KMS-11 (cell line): ENCODE measurements at regions not wholly inside any gene's neighbourhood (a gene's known extent, or its start where the extent isn't known, plus 50 kb on each side); places are given as distances from the start of the nearest gene placed in this dataset.
A peak's percentile ranks its signal among the peaks of the same experiment; 100 is the strongest.

ENCODE experiments used
- H2AFZ ChIP-seq: fragments of 200-600 bp; sonication (generic); 2 replicates; pipeline ENCODE4 v1.6.1; 2016; ENCODE audit warnings: antibody characterized with exemption, mixed run types, low read depth
- H3K27ac ChIP-seq: fragments of 200-600 bp; sonication (generic); 2 replicates; pipeline ENCODE4 v1.6.1; 2016; ENCODE audit warnings: mild to moderate bottlenecking, mixed run types
- H3K27me3 ChIP-seq: fragments of 200-600 bp; sonication (generic); 2 replicates; pipeline ENCODE4 v1.6.1; 2017; ENCODE audit warnings: mild to moderate bottlenecking, low read depth, mixed run types, moderate library complexity; ENCODE audit not compliant: insufficient read depth
- H3K36me3 ChIP-seq: fragments of 200-600 bp; sonication (generic); 2 replicates; pipeline ENCODE4 v1.6.1; 2017; ENCODE audit warnings: mild to moderate bottlenecking, mixed run types; ENCODE audit not compliant: insufficient read depth
- H3K4me1 ChIP-seq: fragments of 200-600 bp; sonication (generic); 2 replicates; pipeline ENCODE4 v1.6.1; 2016; ENCODE audit warnings: mild to moderate bottlenecking, low read depth, mixed run types; ENCODE audit not compliant: poor library complexity, severe bottlenecking
- H3K4me2 ChIP-seq: fragments of 200-600 bp; sonication (generic); 2 replicates; pipeline ENCODE4 v1.7.0; 2016; ENCODE audit warnings: mild to moderate bottlenecking, mixed run types
- H3K4me3 ChIP-seq: fragments of 200-600 bp; sonication (generic); IDR thresholded peaks from 2 replicates; pipeline ENCODE4 v1.6.1; 2017; ENCODE audit warnings: low read depth, low read length, mixed read lengths; ENCODE audit not compliant: insufficient read depth
- H3K79me2 ChIP-seq: fragments of 200-600 bp; sonication (generic); 2 replicates; pipeline ENCODE4 v1.6.1; 2016; ENCODE audit warnings: low read depth, mixed run types; ENCODE audit not compliant: insufficient read depth
- H3K9ac ChIP-seq: fragments of 200-600 bp; sonication (generic); 2 replicates; pipeline ENCODE4 v1.6.1; 2016; ENCODE audit warnings: mild to moderate bottlenecking, mixed run types
- H4K20me1 ChIP-seq: fragments of 200-600 bp; sonication (generic); 2 replicates; pipeline ENCODE4 v1.6.1; 2016; ENCODE audit warnings: mild to moderate bottlenecking, mixed run types; ENCODE audit not compliant: insufficient read depth
- TF ChIP-seq, protein P1 (sequence below): fragments of 200-600 bp; sonication (generic); conservative IDR thresholded peaks from 2 replicates; pipeline ENCODE4 v1.6.1; 2017; ENCODE audit warnings: low read depth, mild to moderate bottlenecking, antibody characterized with exemption, low read length, moderate library complexity, mixed read lengths

DNA sequence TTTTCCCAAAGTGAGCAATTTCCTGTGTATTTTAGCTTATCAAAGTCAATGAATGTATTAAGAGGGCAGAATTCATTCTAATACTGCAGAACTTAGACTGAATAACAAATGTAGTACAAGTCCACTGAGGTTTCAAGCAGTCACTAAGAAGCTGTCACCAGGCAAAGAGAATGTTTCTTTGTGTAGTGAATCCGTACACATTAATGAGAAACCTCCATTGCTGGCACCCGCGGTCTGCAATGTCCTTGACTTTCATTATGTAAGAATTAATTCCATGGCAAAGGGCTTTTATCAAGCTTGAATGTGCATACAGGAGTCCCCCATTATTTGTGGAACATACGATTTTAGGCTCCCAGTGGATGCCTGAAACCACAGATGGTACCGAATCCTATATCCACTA is 719.5 kb upstream of the TMPRSS15 start:
- no peak overlapping the region for H3K9ac ChIP-seq
- no peaks in the 10 kb centered on the region; the same call in 1 of the 2 replicates for H4K20me1 ChIP-seq
- H3K4me3 ChIP-seq = no peak overlapping the region
- H3K36me3 ChIP-seq = no peaks in the 10 kb centered on the region
- TF ChIP-seq, protein P1, sequence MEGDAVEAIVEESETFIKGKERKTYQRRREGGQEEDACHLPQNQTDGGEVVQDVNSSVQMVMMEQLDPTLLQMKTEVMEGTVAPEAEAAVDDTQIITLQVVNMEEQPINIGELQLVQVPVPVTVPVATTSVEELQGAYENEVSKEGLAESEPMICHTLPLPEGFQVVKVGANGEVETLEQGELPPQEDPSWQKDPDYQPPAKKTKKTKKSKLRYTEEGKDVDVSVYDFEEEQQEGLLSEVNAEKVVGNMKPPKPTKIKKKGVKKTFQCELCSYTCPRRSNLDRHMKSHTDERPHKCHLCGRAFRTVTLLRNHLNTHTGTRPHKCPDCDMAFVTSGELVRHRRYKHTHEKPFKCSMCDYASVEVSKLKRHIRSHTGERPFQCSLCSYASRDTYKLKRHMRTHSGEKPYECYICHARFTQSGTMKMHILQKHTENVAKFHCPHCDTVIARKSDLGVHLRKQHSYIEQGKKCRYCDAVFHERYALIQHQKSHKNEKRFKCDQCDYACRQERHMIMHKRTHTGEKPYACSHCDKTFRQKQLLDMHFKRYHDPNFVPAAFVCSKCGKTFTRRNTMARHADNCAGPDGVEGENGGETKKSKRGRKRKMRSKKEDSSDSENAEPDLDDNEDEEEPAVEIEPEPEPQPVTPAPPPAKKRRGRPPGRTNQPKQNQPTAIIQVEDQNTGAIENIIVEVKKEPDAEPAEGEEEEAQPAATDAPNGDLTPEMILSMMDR = no peak
- H2AFZ ChIP-seq = no peak overlapping the region
- no peaks in the 10 kb centered on the region for H3K27me3 ChIP-seq
- no peak overlapping the region for H3K4me2 ChIP-seq
- no peaks in the 10 kb centered on the region for H3K79me2 ChIP-seq
- no peaks in the 10 kb centered on the region for H3K4me1 ChIP-seq
- H3K27ac ChIP-seq = no peak overlapping the region

DNA sequence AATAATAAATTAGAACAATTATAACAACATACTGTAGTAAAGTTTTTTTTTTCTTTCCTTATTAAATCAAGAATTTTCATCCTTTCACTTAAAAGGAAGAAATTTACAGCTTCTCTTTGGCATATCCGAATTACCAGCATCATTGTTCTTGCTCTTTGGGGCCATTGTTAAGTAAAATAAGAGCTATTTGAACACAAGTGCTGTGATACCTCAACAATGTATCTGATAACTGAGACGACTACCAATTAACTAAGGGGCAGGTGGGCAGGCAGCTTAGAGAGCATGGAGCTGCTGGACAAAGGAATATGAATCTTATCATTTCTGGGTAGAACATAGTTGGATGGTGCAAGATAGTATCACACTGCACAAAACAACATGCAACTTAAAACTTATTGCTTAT is 719.9 kb upstream of the TMPRSS15 start:
- H3K79me2 ChIP-seq = no peaks in the 10 kb centered on the region
- no peak overlapping the region for H2AFZ ChIP-seq
- H3K27ac ChIP-seq = no peak overlapping the region
- H4K20me1 ChIP-seq = no peaks in the 10 kb centered on the region; the same call in 1 of the 2 replicates
- H3K36me3 ChIP-seq = no peaks in the 10 kb centered on the region
- H3K9ac ChIP-seq = no peak overlapping the region
- H3K4me2 ChIP-seq = no peak overlapping the region
- no peaks in the 10 kb centered on the region for H3K4me1 ChIP-seq
- H3K27me3 ChIP-seq = no peaks in the 10 kb centered on the region
- no peak overlapping the region for H3K4me3 ChIP-seq
- TF ChIP-seq, protein P1 = no peak

DNA sequence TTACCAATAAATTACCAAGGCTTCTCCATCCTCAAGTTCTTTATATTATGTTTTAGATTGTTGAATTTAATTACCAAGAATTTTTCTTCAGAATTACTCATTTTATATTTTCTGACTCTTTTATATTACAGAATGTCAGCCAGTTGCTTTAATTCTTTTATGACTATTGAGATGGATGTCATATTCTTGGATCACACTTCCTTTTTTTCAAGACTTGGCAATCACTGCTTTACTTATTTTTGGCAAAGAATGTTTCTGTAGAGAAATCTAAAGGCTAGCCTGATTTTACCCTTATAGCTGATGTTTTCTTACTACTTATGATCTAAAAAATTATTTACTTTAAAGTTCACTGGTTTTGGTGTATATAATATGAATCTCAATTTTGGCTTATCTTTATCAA is 721.1 kb upstream of the TMPRSS15 start:
- Histone ChIP-seq H3K9ac (no peak overlapping the region), H3K27me3 (no peaks in the 10 kb centered on the region), H3K4me2 (no peak overlapping the region), H2AFZ (no peak overlapping the region), H3K36me3 (no peaks in the 10 kb centered on the region), H4K20me1 (no peaks in the 10 kb centered on the region; the same call in 1 of the 2 replicates), H3K4me3 (no peak overlapping the region), H3K4me1 (no peaks in the 10 kb centered on the region), H3K27ac (no peak overlapping the region), H3K79me2 (no peaks in the 10 kb centered on the region)
- TF ChIP-seq, protein P1 = no peak

DNA sequence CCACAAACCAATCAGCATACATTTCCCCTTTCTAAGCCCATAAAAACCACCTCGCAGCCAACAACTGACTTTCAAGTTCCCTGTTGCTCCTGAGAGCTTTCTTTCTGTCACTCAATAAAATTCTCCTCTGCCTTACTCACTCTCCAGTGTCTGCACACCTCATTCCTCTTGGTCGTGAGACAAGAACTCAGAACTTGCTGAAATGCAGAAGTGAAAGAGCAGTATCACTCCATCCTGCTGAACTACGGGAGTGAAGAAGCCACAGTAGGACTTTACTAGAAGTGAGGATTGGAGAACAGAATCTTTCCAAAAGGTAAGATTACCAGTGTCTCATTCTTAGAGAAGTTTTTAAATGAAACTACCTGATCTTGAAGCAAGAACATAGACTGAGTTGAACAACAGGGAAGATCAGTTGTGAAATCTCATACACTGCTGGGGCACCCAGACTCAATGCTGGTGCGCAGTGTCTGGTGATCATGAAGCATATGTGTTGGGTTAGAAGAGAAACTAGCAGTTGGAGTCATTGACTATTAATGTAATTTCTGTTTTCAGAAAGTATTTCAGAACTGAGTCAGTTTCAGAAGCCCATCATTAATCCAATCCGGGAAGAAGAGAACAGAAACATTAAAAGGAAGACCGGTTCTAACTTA is 726.9 kb upstream of the TMPRSS15 start:
- Histone ChIP-seq H3K36me3 (no peaks in the 10 kb centered on the region), H2AFZ (peak overlapping the region; percentile 34; the same call in 1 of the 2 replicates), H3K27ac (no peak overlapping the region), H3K27me3 (no peaks in the 10 kb centered on the region), H4K20me1 (no peaks in the 10 kb centered on the region), H3K79me2 (no peaks in the 10 kb centered on the region), H3K4me3 (no peak overlapping the region), H3K9ac (no peak overlapping the region), H3K4me1 (peaks cover 2% of the 10 kb centered on the region), H3K4me2 (no peak overlapping the region)
- TF ChIP-seq, protein P1 = no peak
